Neural progenitor cell (in vitro differentiated cells): ENCODE measurements at regions not wholly inside any gene's neighbourhood (a gene's known extent, or its start where the extent isn't known, plus 50 kb on each side); places are given as distances from the start of the nearest gene placed in this dataset.

Experiments
- DNase-seq: peaks from one replicate; pipeline ENCODE4 v3.0.0-alpha.2; 2016; ENCODE audit warnings: low spot score
- H2AFZ ChIP-seq: fragments of 200-600 bp; sonication (generic); replicated peaks from 2 replicates; pipeline ENCODE4 v1.6.1; 2016; ENCODE audit warnings: antibody characterized with exemption
- H3F3A ChIP-seq: fragments of 200-600 bp; sonication (generic); 2 replicates; pipeline ENCODE4 v1.6.1; 2016; ENCODE audit warnings: antibody characterized with exemption, low read depth
- H3K27ac ChIP-seq: fragments of 200-600 bp; sonication (generic); 2 replicates; pipeline ENCODE4 v1.5.1; 2016; ENCODE audit warnings: mild to moderate bottlenecking
- H3K27me3 ChIP-seq: fragments of 200-600 bp; sonication (generic); 2 replicates; pipeline ENCODE4 v1.6.1; 2016; ENCODE audit warnings: mild to moderate bottlenecking, moderate library complexity
- H3K36me3 ChIP-seq: fragments of 200-600 bp; sonication (generic); 2 replicates; pipeline ENCODE4 v1.5.1; 2016
- H3K4me1 ChIP-seq: fragments of 200-600 bp; sonication (generic); 2 replicates; pipeline ENCODE4 v1.6.1; 2016; ENCODE audit warnings: mixed run types
- H3K4me2 ChIP-seq: fragments of 200-600 bp; sonication (generic); 2 replicates; pipeline ENCODE4 v1.6.1; 2016
- H3K4me3 ChIP-seq: fragments of 200-600 bp; sonication (generic); 2 replicates; pipeline ENCODE4 v1.5.1; 2016
- H3K79me2 ChIP-seq: fragments of 200-600 bp; sonication (generic); 2 replicates; pipeline ENCODE4 v1.6.1; 2016; ENCODE audit warnings: low read depth
- H3K9ac ChIP-seq: fragments of 200-600 bp; sonication (generic); 2 replicates; pipeline ENCODE4 v1.6.1; 2016
- H3K9me3 ChIP-seq: fragments of 200-600 bp; sonication (generic); 2 replicates; pipeline ENCODE4 v1.5.1; 2016; ENCODE audit warnings: low read depth
- H4K20me1 ChIP-seq: fragments of 200-600 bp; sonication (generic); 2 replicates; pipeline ENCODE4 v1.6.1; 2016; ENCODE audit warnings: low read depth
- H3K27ac Mint-ChIP-seq: 3 replicates; pipeline ENCODE4 v1.8.0; 2021; ENCODE audit warnings: mixed read lengths
- H3K27me3 Mint-ChIP-seq: 2 replicates; pipeline ENCODE4 v1.8.0; 2022; ENCODE audit warnings: low read depth, mild to moderate bottlenecking, inconsistent platforms, moderate library complexity, mixed read lengths; ENCODE audit not compliant: insufficient read depth
- H3K36me3 Mint-ChIP-seq: 3 replicates; pipeline ENCODE4 v1.8.0; 2021; ENCODE audit warnings: mixed read lengths
- H3K4me1 Mint-ChIP-seq: 3 replicates; pipeline ENCODE4 v1.8.0; 2021; ENCODE audit warnings: mixed read lengths
- H3K4me3 Mint-ChIP-seq: 3 replicates; pipeline ENCODE4 v1.8.0; 2021; ENCODE audit warnings: mild to moderate bottlenecking, moderate library complexity, mixed read lengths
- H3K9me3 Mint-ChIP-seq: 3 replicates; pipeline ENCODE4 v1.8.0; 2020; ENCODE audit warnings: mixed read lengths
- EZH2 ChIP-seq: fragments of 200-600 bp; sonication (generic); IDR thresholded peaks from 2 replicates; pipeline ENCODE4 v1.6.1; 2017; ENCODE audit warnings: antibody characterized with exemption, mild to moderate bottlenecking, moderate library complexity
- EZH2phosphoT487 ChIP-seq: fragments of 200-600 bp; sonication (generic); IDR thresholded peaks from 2 replicates; pipeline ENCODE4 v1.6.1; 2017; ENCODE audit warnings: antibody characterized with exemption
- TF ChIP-seq, protein P1 (sequence below): fragments of 200-600 bp; sonication (generic); IDR thresholded peaks from 2 replicates; pipeline ENCODE4 v1.5.1; 2017; ENCODE audit warnings: antibody characterized with exemption, mild to moderate bottlenecking

DNA sequence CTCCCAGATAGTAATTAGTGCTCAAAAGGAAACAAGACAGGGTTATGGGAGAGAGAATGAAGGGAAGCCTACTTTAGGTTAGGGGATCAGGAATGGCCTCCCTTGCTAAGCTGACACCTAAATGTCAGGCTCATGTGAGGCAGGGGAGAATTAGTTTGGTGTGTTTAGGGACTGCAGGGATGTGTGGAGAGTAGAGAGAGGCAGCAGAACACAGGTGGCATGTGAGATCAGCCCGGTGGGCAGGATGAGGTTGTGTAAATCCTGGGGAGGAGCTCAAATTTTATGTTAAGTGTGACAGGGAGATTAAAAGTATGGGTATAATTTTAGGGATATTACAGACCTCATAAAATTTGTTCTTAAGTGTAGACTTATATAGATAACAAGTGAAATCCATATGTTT is 56.2 kb upstream of the ZNF438 start:
- no peaks in the 10 kb centered on the region for H4K20me1 ChIP-seq
- Mint-ChIP-seq H3K9me3 (no peaks in the 10 kb centered on the region), H3K4me3 (no peak overlapping the region), H3K27me3 (no peaks in the 10 kb centered on the region), H3K4me1 (peaks cover 16% of the 10 kb centered on the region), H3K27ac (peak overlapping the region; percentile 0), H3K36me3 (no peaks in the 10 kb centered on the region)
- no peaks in the 10 kb centered on the region for H3K79me2 ChIP-seq
- H3K4me1 ChIP-seq: peaks cover 14% of the 10 kb centered on the region
- no peaks in the 10 kb centered on the region for H3K9me3 ChIP-seq
- no peaks in the 10 kb centered on the region for H3K27me3 ChIP-seq
- no peak overlapping the region for H2AFZ ChIP-seq
- peak overlapping the region; percentile 34 for H3K4me2 ChIP-seq
- H3F3A ChIP-seq: peaks cover 23% of the 10 kb centered on the region
- peak; percentile 53 for DNase-seq
- no peaks in the 10 kb centered on the region for H3K36me3 ChIP-seq
- H3K27ac ChIP-seq: peak overlapping the region; percentile 42
- H3K4me3 ChIP-seq: no peak overlapping the region
- TF ChIP-seq EZH2phosphoT487 (no peak), EZH2 (no peak)
- TF ChIP-seq, protein P1, sequence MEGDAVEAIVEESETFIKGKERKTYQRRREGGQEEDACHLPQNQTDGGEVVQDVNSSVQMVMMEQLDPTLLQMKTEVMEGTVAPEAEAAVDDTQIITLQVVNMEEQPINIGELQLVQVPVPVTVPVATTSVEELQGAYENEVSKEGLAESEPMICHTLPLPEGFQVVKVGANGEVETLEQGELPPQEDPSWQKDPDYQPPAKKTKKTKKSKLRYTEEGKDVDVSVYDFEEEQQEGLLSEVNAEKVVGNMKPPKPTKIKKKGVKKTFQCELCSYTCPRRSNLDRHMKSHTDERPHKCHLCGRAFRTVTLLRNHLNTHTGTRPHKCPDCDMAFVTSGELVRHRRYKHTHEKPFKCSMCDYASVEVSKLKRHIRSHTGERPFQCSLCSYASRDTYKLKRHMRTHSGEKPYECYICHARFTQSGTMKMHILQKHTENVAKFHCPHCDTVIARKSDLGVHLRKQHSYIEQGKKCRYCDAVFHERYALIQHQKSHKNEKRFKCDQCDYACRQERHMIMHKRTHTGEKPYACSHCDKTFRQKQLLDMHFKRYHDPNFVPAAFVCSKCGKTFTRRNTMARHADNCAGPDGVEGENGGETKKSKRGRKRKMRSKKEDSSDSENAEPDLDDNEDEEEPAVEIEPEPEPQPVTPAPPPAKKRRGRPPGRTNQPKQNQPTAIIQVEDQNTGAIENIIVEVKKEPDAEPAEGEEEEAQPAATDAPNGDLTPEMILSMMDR: no peak
- H3K9ac ChIP-seq: no peak overlapping the region

DNA sequence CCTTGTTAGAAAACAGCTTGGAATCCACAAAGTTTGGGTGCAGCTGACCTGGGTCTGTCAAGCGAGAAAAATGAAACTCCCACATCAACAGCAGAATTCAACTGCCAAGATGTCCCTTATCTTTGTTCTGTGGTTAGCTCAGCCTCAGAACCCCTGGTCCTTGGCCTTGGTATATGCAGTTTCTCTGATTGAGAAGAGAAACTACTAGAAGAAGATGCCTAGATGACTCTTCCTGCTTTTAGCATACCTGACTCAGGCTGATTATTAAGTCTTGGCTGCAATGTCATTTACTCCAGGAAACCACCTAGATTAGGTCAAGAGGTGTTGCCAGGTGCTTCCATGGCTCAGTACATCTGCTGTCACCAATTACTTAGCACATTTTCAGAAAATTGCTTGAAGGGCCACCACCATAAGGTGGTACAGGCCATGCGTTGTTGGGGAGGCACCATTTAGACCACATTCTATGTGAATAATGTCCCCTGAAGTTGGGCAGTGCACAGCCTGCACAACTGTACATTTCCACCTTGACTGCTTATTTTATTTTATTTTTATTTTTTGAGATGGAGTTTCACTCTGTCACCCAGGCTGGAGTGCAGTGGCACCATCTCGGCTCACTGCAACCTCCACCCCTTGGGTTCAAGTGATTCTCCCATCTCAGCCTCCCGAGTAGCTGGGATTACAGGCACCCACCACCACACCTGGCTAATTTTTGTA is 59.4 kb upstream of the ZNF438 start:
- no peaks in the 10 kb centered on the region for H3K27me3 Mint-ChIP-seq
- peaks cover 6% of the 10 kb centered on the region for H3K4me1 Mint-ChIP-seq
- H4K20me1 ChIP-seq: no peaks in the 10 kb centered on the region
- no peaks in the 10 kb centered on the region for H3K79me2 ChIP-seq
- no peaks in the 10 kb centered on the region for H3K27me3 ChIP-seq
- TF ChIP-seq EZH2phosphoT487 (no peak), EZH2 (no peak)
- TF ChIP-seq, protein P1: no peak
- no peak overlapping the region for H3K4me3 ChIP-seq
- H3K27ac ChIP-seq: no peak overlapping the region
- H3K36me3 Mint-ChIP-seq: no peaks in the 10 kb centered on the region
- peaks cover 19% of the 10 kb centered on the region for H3K4me1 ChIP-seq
- H3K4me2 ChIP-seq: no peak overlapping the region
- no peak overlapping the region for H3K4me3 Mint-ChIP-seq
- H3K9me3 ChIP-seq: no peaks in the 10 kb centered on the region
- no peak for DNase-seq
- no peak overlapping the region for H3K27ac Mint-ChIP-seq
- H3K9me3 Mint-ChIP-seq: no peaks in the 10 kb centered on the region
- H2AFZ ChIP-seq: no peak overlapping the region
- peaks cover 19% of the 10 kb centered on the region for H3F3A ChIP-seq
- no peaks in the 10 kb centered on the region for H3K36me3 ChIP-seq
- no peak overlapping the region for H3K9ac ChIP-seq

DNA sequence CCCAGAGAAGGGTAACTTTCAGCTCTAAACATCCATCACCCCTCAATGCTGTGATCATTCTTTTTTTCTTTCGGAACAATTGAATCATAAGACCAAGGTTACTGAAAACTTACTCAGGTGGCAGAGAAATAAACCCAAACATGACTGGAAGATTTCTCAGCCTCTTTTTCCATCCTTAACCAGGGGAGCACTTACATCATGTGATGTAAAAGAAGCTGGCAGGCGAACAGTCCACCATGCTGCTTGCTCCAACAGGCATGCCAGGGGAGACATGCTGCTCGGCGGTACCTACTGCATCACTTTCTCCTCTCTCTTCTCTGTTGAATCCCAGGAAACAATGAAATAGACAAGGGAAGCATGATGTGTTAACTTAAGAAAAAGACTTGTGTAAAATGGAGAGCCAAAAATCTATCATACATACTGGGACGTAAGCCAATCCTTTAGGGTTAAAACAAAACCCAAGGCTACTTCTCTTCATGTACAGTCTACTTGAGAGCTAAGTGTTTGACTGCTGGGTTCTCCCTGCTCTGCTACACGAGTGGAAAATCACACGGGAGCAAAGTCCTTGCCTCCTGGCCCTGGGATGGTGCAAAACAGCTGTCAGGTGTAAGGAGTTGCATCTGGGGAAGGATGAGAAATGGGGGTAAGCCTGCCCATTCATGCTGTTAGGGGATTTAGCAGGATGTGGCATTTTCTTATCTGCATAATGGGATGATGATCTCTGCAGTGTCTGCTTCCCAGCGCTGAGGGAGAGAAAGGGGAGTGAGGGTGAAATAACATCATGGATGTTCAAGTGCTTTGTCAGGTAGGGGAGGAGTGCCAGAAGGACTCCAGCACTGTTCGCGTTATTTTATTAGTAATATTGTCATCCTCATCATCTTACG is 64.3 kb upstream of the ZNF438 start:
- no peak for TF ChIP-seq EZH2phosphoT487
- TF ChIP-seq EZH2: no peak
- TF ChIP-seq, protein P1: no peak
- Histone ChIP-seq H3F3A (no peaks in the 10 kb centered on the region), H3K27ac (no peak overlapping the region), H3K4me2 (no peak overlapping the region), H3K4me3 (no peak overlapping the region), H3K27me3 (no peaks in the 10 kb centered on the region), H3K9ac (no peak overlapping the region), H4K20me1 (no peaks in the 10 kb centered on the region), H3K9me3 (no peaks in the 10 kb centered on the region), H3K4me1 (peaks cover 33% of the 10 kb centered on the region), H2AFZ (peak overlapping the region; percentile 35), H3K79me2 (no peaks in the 10 kb centered on the region), H3K36me3 (no peaks in the 10 kb centered on the region)
- no peaks in the 10 kb centered on the region for H3K9me3 Mint-ChIP-seq
- no peaks in the 10 kb centered on the region for H3K36me3 Mint-ChIP-seq
- DNase-seq: no peak
- H3K4me3 Mint-ChIP-seq: no peak overlapping the region
- H3K27me3 Mint-ChIP-seq: no peaks in the 10 kb centered on the region
- no peak overlapping the region for H3K27ac Mint-ChIP-seq
- no peaks in the 10 kb centered on the region for H3K4me1 Mint-ChIP-seq
